ENCODE measurements at regions not wholly inside any gene's neighbourhood (a gene's known extent, or its start where the extent isn't known, plus 50 kb on each side); places are given as distances from the start of the nearest gene placed in this dataset.

DNA sequence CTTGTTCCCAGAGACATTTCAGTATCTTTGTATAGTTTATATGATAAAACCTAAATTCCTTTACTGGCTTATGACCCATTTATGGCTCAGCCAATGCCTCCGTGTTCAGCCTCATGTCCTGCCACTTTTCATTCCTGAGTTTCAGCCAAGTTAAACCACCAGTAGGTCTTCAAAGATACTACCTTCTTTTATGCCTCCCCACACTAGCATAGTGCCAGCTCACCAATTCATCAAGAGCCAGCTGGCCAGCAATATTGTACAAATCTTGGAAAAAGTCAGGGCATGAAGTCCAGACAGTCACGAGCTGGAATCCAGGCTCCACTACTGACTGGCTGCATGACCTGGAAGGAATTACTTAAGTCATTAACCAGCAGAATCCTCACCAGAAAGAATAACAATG, 446.0 kb downstream of the GPATCH2 start:
- Histone ChIP-seq H3K4me3 (no peak overlapping the region), H3K9me3 (no peaks in the 10 kb centered on the region), H3K4me1 (peaks cover 0 to 19% (median 3%) of the 10 kb centered on the region in 4 donors), H3K27ac (no peak overlapping the region), H3K36me3 (no peaks in the 10 kb centered on the region), H3K27me3 (no peaks in the 10 kb centered on the region)
- no peak for DNase-seq
- TF ChIP-seq CTCF (IDR thresholded peaks at IDR 0.05) (no peak), POLR2AphosphoS5 (IDR thresholded peaks at IDR 0.05) (no peak), EP300 (IDR thresholded peaks at IDR 0.05) (no peak), POLR2A (IDR thresholded peaks at IDR 0.05) (no peak)
- WGBS, 2 donors, result 30 to 63% methylated on average over 2 of the region's 2 CpGs
- intact Hi-C loops (cut with DNase I), result no loop called here

GRCh38 chr1:217182992-217183391, 447.9 kb downstream of the GPATCH2 start:
- Histone ChIP-seq H3K9me3 (no peaks in the 10 kb centered on the region), H3K36me3 (no peaks in the 10 kb centered on the region), H3K27me3 (no peaks in the 10 kb centered on the region), H3K27ac (no peak overlapping the region), H3K4me1 (peaks cover 0 to 14% (median 0%) of the 10 kb centered on the region in 4 donors), H3K4me3 (no peak overlapping the region)
- intact Hi-C loops (cut with DNase I), result no loop called here
- DNase-seq, result no peak
- no peak for TF ChIP-seq CTCF (IDR thresholded peaks at IDR 0.05)
- no peak for TF ChIP-seq POLR2AphosphoS5 (IDR thresholded peaks at IDR 0.05)
- no peak for TF ChIP-seq POLR2A (IDR thresholded peaks at IDR 0.05)
- no peak for TF ChIP-seq EP300 (IDR thresholded peaks at IDR 0.05)
- 86 to 95% methylated on average over 6 of the region's 6 CpGs for WGBS, 2 donors

DNA sequence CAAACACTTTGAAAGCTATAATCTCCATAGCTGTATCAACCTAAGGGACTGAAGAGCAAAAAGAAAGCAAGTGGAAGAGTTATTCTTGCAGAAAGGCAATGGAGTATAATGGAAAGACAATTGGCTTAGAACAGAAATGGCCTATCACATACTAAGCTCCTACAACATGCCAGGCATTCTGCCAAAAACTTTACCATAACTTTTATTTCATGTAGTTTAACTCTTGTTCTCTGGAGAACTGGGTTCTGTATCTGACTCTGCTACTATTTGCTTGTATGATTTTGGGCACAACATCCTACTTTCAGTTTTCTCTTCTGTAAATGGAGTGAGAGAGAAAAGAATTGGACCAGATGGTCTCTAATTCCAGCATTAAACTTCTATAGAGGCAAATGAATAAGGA, 449.1 kb downstream of the GPATCH2 start:
- no peaks in the 10 kb centered on the region for H3K9me3 ChIP-seq
- DNase-seq, result no peak
- H3K4me1 ChIP-seq, result peaks cover 0 to 7% (median 0%) of the 10 kb centered on the region in 4 donors
- H3K27me3 ChIP-seq, result no peaks in the 10 kb centered on the region
- no peak overlapping the region for H3K4me3 ChIP-seq
- H3K36me3 ChIP-seq, result no peaks in the 10 kb centered on the region
- H3K27ac ChIP-seq, result no peak overlapping the region
- intact Hi-C loops (cut with DNase I), result no loop called here
- TF ChIP-seq CTCF (IDR thresholded peaks at IDR 0.05), result no peak
- TF ChIP-seq EP300 (IDR thresholded peaks at IDR 0.05), result no peak

- Histone ChIP-seq H3K4me1 (peaks cover 0 to 7% (median 0%) of the 10 kb centered on the region in 4 donors), H3K9me3 (no peaks in the 10 kb centered on the region), H3K27ac (no peak overlapping the region), H3K27me3 (no peaks in the 10 kb centered on the region), H3K36me3 (no peaks in the 10 kb centered on the region), H3K4me3 (no peak overlapping the region)
- TF ChIP-seq EP300 (IDR thresholded peaks at IDR 0.05), result no peak
- no peak for TF ChIP-seq POLR2A (IDR thresholded peaks at IDR 0.05)
- no peak for TF ChIP-seq CTCF (IDR thresholded peaks at IDR 0.05)
- TF ChIP-seq POLR2AphosphoS5 (IDR thresholded peaks at IDR 0.05), result no peak
- 72 to 78% methylated on average over 3 of the region's 3 CpGs for whole genome bisulfite sequencing, 2 donors
- no peak for DNase-seq
- intact Hi-C loops (cut with DNase I), result no loop called here
Observed at GRCh38 chr1:217181176-217181746, 449.6 kb downstream of the GPATCH2 start.

DNA sequence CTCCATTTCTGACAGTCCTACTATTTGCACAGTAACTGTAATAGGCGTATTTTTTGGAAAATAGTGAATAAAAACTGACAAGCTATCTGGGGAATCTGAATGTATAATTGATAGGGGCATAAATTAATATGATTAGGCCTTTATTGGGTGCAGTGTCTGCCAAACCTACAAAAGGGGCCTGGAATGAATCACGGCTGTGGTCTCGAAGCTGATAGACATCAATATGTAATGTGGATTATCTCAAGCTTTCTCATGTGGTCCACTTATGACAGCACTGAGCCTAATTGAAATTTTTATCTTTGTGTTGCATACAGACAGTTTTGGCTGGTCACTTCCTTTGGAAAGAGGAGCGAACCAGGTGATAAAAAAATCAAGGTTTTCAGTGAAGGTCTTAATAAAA, 450.4 kb downstream of the GPATCH2 start:
- H3K4me3 ChIP-seq, result no peak overlapping the region
- H3K9me3 ChIP-seq, result no peaks in the 10 kb centered on the region
- WGBS, 2 donors, result 74 to 88% methylated on average over 4 of the region's 4 CpGs
- H3K27me3 ChIP-seq, result no peaks in the 10 kb centered on the region
- DNase-seq, result no peak
- H3K4me1 ChIP-seq, result peaks cover 0 to 7% (median 0%) of the 10 kb centered on the region in 4 donors
- H3K36me3 ChIP-seq, result no peaks in the 10 kb centered on the region
- TF ChIP-seq CTCF (IDR thresholded peaks at IDR 0.05), result no peak
- no peak for TF ChIP-seq EP300 (IDR thresholded peaks at IDR 0.05)
- TF ChIP-seq POLR2A (IDR thresholded peaks at IDR 0.05), result no peak
- no peak for TF ChIP-seq POLR2AphosphoS5 (IDR thresholded peaks at IDR 0.05)
- H3K27ac ChIP-seq, result no peak overlapping the region
- intact Hi-C loops (cut with DNase I), result no loop called here
